Smooth muscle cell (in vitro differentiated cells): ENCODE measurements at regions not wholly inside any gene's neighbourhood (a gene's known extent, or its start where the extent isn't known, plus 50 kb on each side); places are given as distances from the start of the nearest gene placed in this dataset.

Source experiments
- DNase-seq: peaks from one replicate; lab custom pipeline; 2025; ENCODE audit not compliant: unreplicated experiment; lab: John Stamatoyannopoulos, UW
- H2AFZ ChIP-seq: fragments of 200-600 bp; sonication (generic); 2 replicates; pipeline ENCODE4 v1.6.0; 2016; ENCODE audit warnings: antibody characterized with exemption, low read depth, mild to moderate bottlenecking
- H3F3A ChIP-seq: fragments of 200-600 bp; sonication (generic); 2 replicates; pipeline ENCODE4 v1.6.0; 2017; ENCODE audit warnings: antibody characterized with exemption, low read depth
- H3K27ac ChIP-seq: fragments of 200-600 bp; sonication (generic); 2 replicates; pipeline ENCODE4 v1.5.1; 2016; ENCODE audit warnings: low read depth, mild to moderate bottlenecking
- H3K27me3 ChIP-seq: fragments of 200-600 bp; sonication (generic); 2 replicates; pipeline ENCODE4 v1.6.1; 2016; ENCODE audit warnings: low read depth, mild to moderate bottlenecking
- H3K36me3 ChIP-seq: fragments of 200-600 bp; sonication (generic); 2 replicates; pipeline ENCODE4 v1.5.1; 2016; ENCODE audit warnings: low read depth
- H3K4me1 ChIP-seq: fragments of 200-600 bp; sonication (generic); 2 replicates; pipeline ENCODE4 v1.5.1; 2016; ENCODE audit warnings: low read depth
- H3K4me2 ChIP-seq: fragments of 200-600 bp; sonication (generic); 2 replicates; pipeline ENCODE4 v1.6.0; 2016; ENCODE audit warnings: mild to moderate bottlenecking
- H3K4me3 ChIP-seq: fragments of 200-600 bp; sonication (generic); 2 replicates; pipeline ENCODE4 v1.5.1; 2016; ENCODE audit warnings: mild to moderate bottlenecking
- H3K79me2 ChIP-seq: fragments of 200-600 bp; sonication (generic); 2 replicates; pipeline ENCODE4 v1.6.0; 2016; ENCODE audit warnings: low read depth, mild to moderate bottlenecking
- H3K9ac ChIP-seq: fragments of 200-600 bp; sonication (generic); 2 replicates; pipeline ENCODE4 v1.6.0; 2016; ENCODE audit warnings: low read depth
- H3K9me3 ChIP-seq: fragments of 200-600 bp; sonication (generic); replicated peaks from 2 replicates; pipeline ENCODE4 v1.5.1; 2016; ENCODE audit warnings: low read depth
- H4K20me1 ChIP-seq: fragments of 200-600 bp; sonication (generic); 2 replicates; pipeline ENCODE4 v1.6.0; 2016; ENCODE audit warnings: low read depth
- WGBS: methylation state at CpG from one replicate; pipeline ENCODE4 v1.1.7; 2016; ENCODE audit warnings: low lambda C conversion rate; 5-methylcytosine and 5-hydroxymethylcytosine counted together
- TF ChIP-seq, protein P1 (sequence below): fragments of 200-600 bp; sonication (generic); IDR thresholded peaks from 2 replicates; pipeline ENCODE4 v1.5.1; 2017; ENCODE audit warnings: borderline replicate concordance, mild to moderate bottlenecking, antibody characterized with exemption; ENCODE audit not compliant: insufficient read depth, poor library complexity, severe bottlenecking

- Histone ChIP-seq H4K20me1 (no peaks in the 10 kb centered on the region), H3K27me3 (no peaks in the 10 kb centered on the region), H3K79me2 (no peaks in the 10 kb centered on the region), H3K27ac (peak overlapping the region; percentile 84), H3K9me3 (no peaks in the 10 kb centered on the region), H3K9ac (peak overlapping the region; percentile 14), H3K4me1 (peaks cover 4% of the 10 kb centered on the region), H2AFZ (peak overlapping the region; percentile 8), H3F3A (peaks cover 3% of the 10 kb centered on the region), H3K4me3 (no peak overlapping the region), H3K36me3 (no peaks in the 10 kb centered on the region), H3K4me2 (peak overlapping the region; percentile 63)
- no peak for DNase-seq
- 49% methylated on average over 3 of the region's 3 CpGs for WGBS
- TF ChIP-seq, protein P1, sequence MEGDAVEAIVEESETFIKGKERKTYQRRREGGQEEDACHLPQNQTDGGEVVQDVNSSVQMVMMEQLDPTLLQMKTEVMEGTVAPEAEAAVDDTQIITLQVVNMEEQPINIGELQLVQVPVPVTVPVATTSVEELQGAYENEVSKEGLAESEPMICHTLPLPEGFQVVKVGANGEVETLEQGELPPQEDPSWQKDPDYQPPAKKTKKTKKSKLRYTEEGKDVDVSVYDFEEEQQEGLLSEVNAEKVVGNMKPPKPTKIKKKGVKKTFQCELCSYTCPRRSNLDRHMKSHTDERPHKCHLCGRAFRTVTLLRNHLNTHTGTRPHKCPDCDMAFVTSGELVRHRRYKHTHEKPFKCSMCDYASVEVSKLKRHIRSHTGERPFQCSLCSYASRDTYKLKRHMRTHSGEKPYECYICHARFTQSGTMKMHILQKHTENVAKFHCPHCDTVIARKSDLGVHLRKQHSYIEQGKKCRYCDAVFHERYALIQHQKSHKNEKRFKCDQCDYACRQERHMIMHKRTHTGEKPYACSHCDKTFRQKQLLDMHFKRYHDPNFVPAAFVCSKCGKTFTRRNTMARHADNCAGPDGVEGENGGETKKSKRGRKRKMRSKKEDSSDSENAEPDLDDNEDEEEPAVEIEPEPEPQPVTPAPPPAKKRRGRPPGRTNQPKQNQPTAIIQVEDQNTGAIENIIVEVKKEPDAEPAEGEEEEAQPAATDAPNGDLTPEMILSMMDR = no peak
These were observed 75.9 kb upstream of the CBLB start for GRCh38 chr3:105944721-105945120.

- Histone ChIP-seq H3K4me2 (no peak overlapping the region), H3K4me3 (no peak overlapping the region), H2AFZ (no peak overlapping the region), H3K9ac (no peak overlapping the region), H3K36me3 (no peaks in the 10 kb centered on the region), H4K20me1 (no peaks in the 10 kb centered on the region), H3K79me2 (no peaks in the 10 kb centered on the region), H3K9me3 (no peaks in the 10 kb centered on the region), H3F3A (peaks cover 8% of the 10 kb centered on the region), H3K27ac (no peak overlapping the region), H3K27me3 (no peaks in the 10 kb centered on the region), H3K4me1 (peaks cover 16% of the 10 kb centered on the region)
- WGBS = 86% methylated on average over 2 of the region's 2 CpGs
- DNase-seq = no peak
- TF ChIP-seq, protein P1 = no peak
These were observed 79.3 kb upstream of the CBLB start for GRCh38 chr3:105948101-105948500.

- H3K9me3 ChIP-seq = no peaks in the 10 kb centered on the region
- no peak overlapping the region for H3K9ac ChIP-seq
- H3K79me2 ChIP-seq = no peaks in the 10 kb centered on the region
- no peaks in the 10 kb centered on the region for H3K36me3 ChIP-seq
- H3K27me3 ChIP-seq = no peaks in the 10 kb centered on the region
- H3K4me3 ChIP-seq = no peak overlapping the region
- peak overlapping the region; percentile 42 for H3K27ac ChIP-seq
- no peaks in the 10 kb centered on the region for H4K20me1 ChIP-seq
- peak overlapping the region; percentile 15 for H3K4me2 ChIP-seq
- DNase-seq = no peak
- H3K4me1 ChIP-seq = peaks cover 12% of the 10 kb centered on the region
- H3F3A ChIP-seq = peaks cover 6% of the 10 kb centered on the region
- TF ChIP-seq, protein P1 = no peak
- H2AFZ ChIP-seq = peak overlapping the region; percentile 79
- WGBS = 15% methylated on average over 2 of the region's 2 CpGs
These were observed 82.2 kb upstream of the CBLB start for GRCh38 chr3:105950881-105951600.

DNA sequence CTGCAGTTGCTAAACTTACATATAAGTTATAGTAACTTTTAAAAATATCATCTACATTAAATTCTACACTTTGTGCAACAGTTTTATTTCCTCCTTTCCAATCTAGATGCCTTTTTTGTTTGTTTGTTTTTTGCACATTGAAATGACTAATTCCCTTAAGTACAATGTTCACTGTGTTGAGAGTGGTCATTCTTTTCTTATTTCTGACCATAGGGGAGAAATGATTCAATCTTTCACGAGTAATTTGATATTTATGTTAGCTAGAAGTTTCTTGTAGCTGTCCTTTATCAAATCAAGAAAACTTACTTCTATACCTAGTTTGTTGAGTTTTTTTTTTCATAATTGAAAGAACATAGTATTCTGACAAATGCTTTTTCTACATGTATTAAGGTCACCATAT lies 85.0 kb upstream of the CBLB start:
- Histone ChIP-seq H3K36me3 (no peaks in the 10 kb centered on the region), H3K27me3 (no peaks in the 10 kb centered on the region), H3K4me2 (no peak overlapping the region), H3K9ac (no peak overlapping the region), H3K4me1 (peaks cover 12% of the 10 kb centered on the region), H3K9me3 (no peaks in the 10 kb centered on the region), H3K27ac (no peak overlapping the region), H4K20me1 (no peaks in the 10 kb centered on the region), H3F3A (peaks cover 7% of the 10 kb centered on the region), H2AFZ (no peak overlapping the region), H3K4me3 (no peak overlapping the region), H3K79me2 (no peaks in the 10 kb centered on the region)
- DNase-seq = no peak
- TF ChIP-seq, protein P1 = no peak
- WGBS = 80% methylated on average over 1 of the region's 1 CpG
